Renal pelvis (tissue), 1 donor: ENCODE measurements at regions not wholly inside any gene's neighbourhood (a gene's known extent, or its start where the extent isn't known, plus 50 kb on each side); places are given as distances from the start of the nearest gene placed in this dataset.
"Not testable (repeated sequence)": the region's sequence is repeated elsewhere in the genome, so short reads cannot be mapped to it uniquely, and the experiment has no call there.

Experiments used
- DNase-seq: peaks from one replicate; pipeline ENCODE4 v3.0.0-alpha.2; 2013

- peak; percentile 21 for DNase-seq
These were observed 460.8 kb upstream of the SMARCA2 start for GRCh38 chr9:1554081-1555035.

GRCh38 chr9:1558666-1559065 is 456.5 kb upstream of the SMARCA2 start:
- DNase-seq: not testable (repeated sequence)

GRCh38 chr9:1575939-1576338 is 439.2 kb upstream of the SMARCA2 start:
- no peak for DNase-seq

GRCh38 chr9:1580215-1580614 is 434.9 kb upstream of the SMARCA2 start:
- DNase-seq: no peak

- no peak for DNase-seq
These were observed 433.2 kb upstream of the SMARCA2 start for GRCh38 chr9:1581926-1582325.

- DNase-seq: no peak
These were observed 423.8 kb upstream of the SMARCA2 start for GRCh38 chr9:1591310-1591709.

GRCh38 chr9:1598270-1598669 is 416.9 kb upstream of the SMARCA2 start:
- DNase-seq: no peak

GRCh38 chr9:1599961-1600360 is 415.2 kb upstream of the SMARCA2 start:
- no peak for DNase-seq

- peak; percentile 27 for DNase-seq
These were observed 410.1 kb upstream of the SMARCA2 start for GRCh38 chr9:1604942-1605560.

GRCh38 chr9:1606253-1606652 is 408.9 kb upstream of the SMARCA2 start:
- DNase-seq: peak; percentile 22

- no peak for DNase-seq
These were observed 402.3 kb upstream of the SMARCA2 start for GRCh38 chr9:1612886-1613285.

GRCh38 chr9:1617419-1617818 is 397.7 kb upstream of the SMARCA2 start:
- no peak for DNase-seq

- DNase-seq: peak; percentile 21
These were observed 395.0 kb upstream of the SMARCA2 start for GRCh38 chr9:1619915-1620710.

GRCh38 chr9:1637401-1637800 is 377.7 kb upstream of the SMARCA2 start:
- no peak for DNase-seq

- DNase-seq: no peak
These were observed 376.0 kb upstream of the SMARCA2 start for GRCh38 chr9:1639166-1639565.

- DNase-seq: no peak
These were observed 367.4 kb upstream of the SMARCA2 start for GRCh38 chr9:1647776-1648175.

GRCh38 chr9:1653282-1653681 is 361.9 kb upstream of the SMARCA2 start:
- DNase-seq: no peak

GRCh38 chr9:1658661-1659362 is 356.3 kb upstream of the SMARCA2 start:
- DNase-seq: no peak

- DNase-seq: no peak
These were observed 355.8 kb upstream of the SMARCA2 start for GRCh38 chr9:1659363-1659690.

- DNase-seq: no peak
These were observed 346.7 kb upstream of the SMARCA2 start for GRCh38 chr9:1668441-1668840.

- DNase-seq: no peak
These were observed 341.8 kb upstream of the SMARCA2 start for GRCh38 chr9:1673300-1673699.

- no peak for DNase-seq
These were observed 338.4 kb upstream of the SMARCA2 start for GRCh38 chr9:1676771-1677170.
